Inflammatory macrophage (primary cell): ENCODE measurements at regions not wholly inside any gene's neighbourhood (a gene's known extent, or its start where the extent isn't known, plus 50 kb on each side); places are given as distances from the start of the nearest gene placed in this dataset.

Experiments
- DNase-seq, 2 donors: peaks; one replicate each; pipeline ENCODE4 v3.0.0-alpha.2; 2020 to 2022

GRCh38 chr4:130545171-130545570, 1449.2 kb downstream of the C4orf33 start:
- DNase-seq = no peak

DNA sequence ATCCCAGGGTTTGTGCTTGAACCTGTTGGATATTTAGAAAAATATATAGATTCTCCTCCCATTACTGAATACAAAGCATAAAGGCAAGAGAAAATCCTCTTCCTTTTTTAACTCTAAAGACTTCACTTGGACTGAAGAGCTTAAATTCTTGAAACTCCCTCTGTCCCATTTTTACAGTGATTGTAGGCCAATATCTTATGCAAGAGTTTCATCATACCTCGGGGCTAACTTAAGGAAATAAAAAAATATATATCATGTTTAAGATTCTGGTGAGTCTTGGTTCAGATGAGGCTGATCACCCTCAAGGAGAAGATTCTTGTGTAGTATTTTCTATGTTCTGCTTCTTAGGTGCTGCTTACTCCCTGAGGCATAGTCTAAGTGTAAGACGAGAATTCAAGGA, 1449.6 kb downstream of the C4orf33 start:
- no peak for DNase-seq

DNA sequence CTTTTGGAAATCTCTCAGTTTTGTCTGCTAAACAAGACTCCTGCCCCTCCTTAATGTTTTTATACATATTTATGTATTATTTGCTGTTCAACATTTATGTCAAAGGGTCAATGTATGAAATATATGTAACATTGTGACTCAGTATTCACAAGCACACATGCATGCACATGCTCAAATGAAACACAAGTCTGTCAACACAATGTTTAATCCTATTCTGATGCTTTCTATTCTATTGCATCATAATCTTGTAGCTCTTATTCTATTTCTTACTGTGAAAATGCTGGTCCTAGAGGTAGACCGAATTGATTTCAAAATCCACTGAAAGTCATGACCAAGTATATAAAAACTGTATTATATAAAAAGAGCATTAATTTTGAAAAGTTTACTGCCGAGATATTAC, 1463.3 kb downstream of the C4orf33 start:
- no peak for DNase-seq

GRCh38 chr4:130563185-130563888, 1467.4 kb downstream of the C4orf33 start:
- DNase-seq = no peak

GRCh38 chr4:130563889-130564418, 1468.0 kb downstream of the C4orf33 start:
- DNase-seq = no peak

- no peak for DNase-seq
Measured at GRCh38 chr4:130568746-130569145, 1472.8 kb downstream of the C4orf33 start.

DNA sequence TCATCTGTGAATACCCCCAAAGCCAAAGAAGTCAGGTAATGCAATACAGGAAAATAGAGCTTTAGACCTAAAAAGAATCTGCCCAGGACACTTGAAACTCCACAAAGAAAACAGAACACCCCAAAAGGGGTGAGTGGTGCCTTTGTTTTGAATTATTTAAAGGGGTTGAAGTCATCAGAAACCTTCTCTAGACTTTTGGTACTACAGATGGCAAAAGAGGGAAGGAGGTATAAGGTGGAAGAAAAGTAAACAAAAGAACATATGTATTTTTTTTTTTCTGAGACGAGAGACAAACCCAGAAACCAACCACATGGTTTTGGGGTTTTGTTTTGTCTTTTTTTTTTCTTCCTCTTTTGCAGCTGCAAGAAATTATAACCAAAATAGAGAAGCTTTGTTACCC, 1477.8 kb downstream of the C4orf33 start:
- DNase-seq = no peak

GRCh38 chr4:130574215-130574614, 1478.3 kb downstream of the C4orf33 start:
- no peak for DNase-seq

GRCh38 chr4:130576218-130576617, 1480.3 kb downstream of the C4orf33 start:
- DNase-seq = no peak

DNA sequence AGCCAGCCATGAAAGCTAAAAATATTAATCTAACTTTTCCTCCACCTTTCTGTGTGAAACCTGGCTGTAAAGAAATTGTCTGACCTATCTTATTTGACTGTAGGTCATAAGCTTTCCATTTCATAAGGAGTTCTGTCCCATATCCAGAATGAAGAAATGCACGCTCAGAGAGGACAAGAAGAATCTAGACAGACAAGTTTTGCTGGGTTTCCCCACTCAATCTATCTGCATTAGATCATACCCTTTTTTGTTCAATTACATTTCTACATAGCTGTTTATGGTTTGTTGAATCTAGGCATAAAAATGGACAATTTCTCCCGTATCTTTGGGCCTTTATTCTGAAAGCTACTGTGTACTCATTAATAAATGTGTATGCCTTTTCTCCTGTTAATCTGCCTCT, 1495.1 kb downstream of the C4orf33 start:
- no peak for DNase-seq

DNA sequence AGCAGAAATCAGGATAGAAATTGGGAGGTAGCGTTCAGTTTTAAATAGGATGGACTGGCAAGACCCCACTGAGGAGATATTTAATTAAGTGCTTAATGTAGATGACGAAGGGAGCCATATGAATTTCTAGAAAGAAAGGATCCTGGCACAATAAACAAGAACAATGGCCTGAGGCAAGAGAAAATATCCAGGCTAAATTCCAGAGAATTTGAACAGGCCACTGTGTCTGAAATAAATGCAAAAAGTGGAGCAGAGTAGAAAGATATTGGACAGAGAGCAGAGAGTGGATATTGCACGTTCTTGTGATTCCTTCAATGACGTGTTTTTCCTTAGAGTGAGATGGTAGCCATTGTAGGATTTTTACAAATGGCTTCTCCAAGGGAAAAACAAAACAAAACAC, 1504.8 kb downstream of the C4orf33 start:
- no peak for DNase-seq

DNA sequence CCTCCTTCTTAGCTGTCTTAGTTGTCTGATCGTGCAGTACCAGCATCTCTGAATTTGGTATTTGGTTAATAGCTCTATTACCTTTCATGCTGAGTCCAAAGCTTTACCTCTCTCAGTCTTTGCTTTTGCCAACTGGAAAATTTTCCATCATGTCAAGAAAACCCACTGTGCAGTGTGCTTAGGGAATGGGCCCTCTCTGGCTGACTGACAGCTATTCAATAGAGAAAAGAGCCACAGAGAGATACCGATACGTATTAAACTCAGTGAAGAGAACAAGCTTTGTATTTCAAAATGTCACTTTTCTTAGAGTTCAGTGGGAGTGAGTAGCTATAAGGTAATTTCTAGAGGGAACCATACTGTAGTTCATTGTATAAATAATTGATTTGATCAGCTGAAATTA, 1507.1 kb downstream of the C4orf33 start:
- no peak for DNase-seq

- no peak for DNase-seq
Measured at GRCh38 chr4:130608121-130608520, 1512.2 kb downstream of the C4orf33 start.

DNA sequence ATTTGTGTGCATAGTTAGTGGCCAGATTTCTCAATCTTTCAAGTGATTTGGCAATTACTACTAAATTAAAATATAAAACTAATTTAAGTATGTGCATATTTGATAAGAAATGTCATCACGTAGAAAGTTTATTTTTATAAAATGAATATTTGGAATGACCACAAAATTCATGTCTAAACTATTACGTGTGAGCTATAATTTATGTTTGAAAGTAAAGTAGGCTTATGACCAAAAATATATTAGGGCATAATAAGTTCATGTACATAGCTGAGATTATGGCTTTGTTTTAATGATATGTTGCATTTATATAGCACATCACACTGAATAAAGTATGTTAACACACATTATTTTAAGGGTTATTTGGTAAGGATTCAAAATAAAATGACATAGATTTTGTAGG, 1532.6 kb downstream of the C4orf33 start:
- DNase-seq = no peak

GRCh38 chr4:130632731-130633604, 1537.0 kb downstream of the C4orf33 start:
- no peak for DNase-seq

GRCh38 chr4:130636486-130636885, 1540.5 kb downstream of the C4orf33 start:
- no peak for DNase-seq

- DNase-seq = no peak
Measured at GRCh38 chr4:130640592-130640991, 1544.6 kb downstream of the C4orf33 start.

DNA sequence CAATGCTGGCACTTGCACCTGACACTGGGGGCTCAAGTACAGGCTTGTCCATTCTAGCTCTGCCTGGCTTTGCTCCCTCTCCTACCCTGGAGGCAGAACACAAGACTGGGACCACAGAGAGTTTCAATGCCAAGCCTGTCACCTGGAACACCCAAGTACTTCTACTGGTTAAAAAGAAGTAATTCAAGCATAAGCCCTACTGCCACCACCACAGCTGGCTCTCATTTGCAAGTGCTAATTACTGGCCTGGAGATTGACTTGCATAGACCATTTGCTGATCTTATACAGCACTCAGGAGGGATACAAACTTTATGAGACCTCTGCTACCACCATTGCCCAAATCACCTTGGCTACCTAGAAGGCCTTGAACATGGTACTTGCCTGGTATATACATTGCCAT, 1550.9 kb downstream of the C4orf33 start:
- no peak for DNase-seq

DNA sequence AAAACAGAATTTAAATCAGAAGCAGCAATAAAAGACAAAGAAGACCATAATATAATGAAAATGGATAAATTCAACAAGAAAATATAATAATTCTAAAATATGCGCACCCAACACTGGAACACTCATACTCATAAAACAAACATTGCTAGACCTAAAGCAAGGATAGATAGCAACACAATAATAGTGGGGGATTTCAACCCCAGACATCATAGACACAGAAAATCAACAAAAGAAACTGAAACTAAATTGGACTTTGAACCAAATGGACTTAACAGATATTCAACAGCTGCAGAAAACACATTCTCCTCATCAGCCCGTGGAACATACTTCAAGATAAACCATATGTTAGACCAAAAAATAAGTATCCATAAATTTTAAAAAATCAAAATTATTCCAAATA, 1552.6 kb downstream of the C4orf33 start:
- DNase-seq = no peak

DNA sequence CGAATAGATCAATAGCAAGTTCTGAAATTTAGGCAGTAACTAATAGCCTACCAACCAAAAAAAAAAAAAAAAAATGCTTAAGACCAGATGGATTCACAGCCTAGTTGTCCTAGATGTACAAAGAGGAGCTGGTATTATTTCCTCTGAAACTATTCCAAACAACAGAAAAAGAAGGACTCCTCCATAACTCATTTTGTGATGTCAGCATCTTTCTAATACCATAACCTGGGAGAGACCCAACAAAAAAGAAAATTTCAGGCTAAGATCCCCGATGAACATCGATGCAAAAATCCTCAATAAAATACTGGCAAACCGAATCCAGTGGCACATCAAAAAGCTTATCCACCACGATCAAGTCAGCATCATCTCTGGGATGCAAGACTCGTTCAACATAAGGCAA, 1557.9 kb downstream of the C4orf33 start:
- no peak for DNase-seq

- DNase-seq = no peak
Measured at GRCh38 chr4:130659320-130659719, 1563.4 kb downstream of the C4orf33 start.

DNA sequence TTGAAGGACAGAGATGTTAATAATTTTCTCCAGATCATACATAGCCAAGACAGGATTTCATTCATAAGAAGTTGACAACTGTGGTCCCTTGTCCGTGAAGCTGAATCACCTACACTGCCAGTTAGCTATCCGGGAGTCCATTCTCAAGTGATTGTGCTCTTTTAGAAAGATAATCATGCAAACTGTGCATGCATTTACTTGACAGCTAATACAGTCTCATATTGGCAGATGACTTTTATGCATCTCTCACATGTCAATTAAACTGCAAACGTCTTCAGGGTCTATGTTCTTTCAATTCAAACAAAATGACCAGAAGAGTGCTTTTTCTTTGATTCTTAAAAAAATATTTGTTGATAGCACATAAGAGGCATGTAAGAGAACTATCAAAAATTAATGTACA, 1572.9 kb downstream of the C4orf33 start:
- no peak for DNase-seq

DNA sequence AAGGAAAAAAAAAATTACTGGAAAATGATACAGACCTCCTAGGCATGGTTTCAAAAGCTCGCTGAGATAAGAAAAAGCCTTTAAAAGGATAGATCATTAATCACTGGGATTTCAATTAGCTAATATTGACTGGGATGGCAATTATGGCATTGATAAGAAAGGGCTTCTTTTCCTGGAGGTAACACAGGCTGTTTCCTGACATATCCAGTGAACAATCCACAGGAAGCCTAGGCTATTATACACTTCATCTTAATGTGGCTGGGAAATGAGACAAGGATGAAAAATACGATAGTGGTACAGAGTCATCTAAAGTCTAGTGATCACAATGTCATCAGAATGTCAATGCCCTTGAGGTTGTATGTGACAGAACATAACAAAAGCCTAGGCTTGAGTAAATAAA, 1579.3 kb downstream of the C4orf33 start:
- DNase-seq = no peak

- DNase-seq = no peak
Measured at GRCh38 chr4:130689181-130689580, 1593.2 kb downstream of the C4orf33 start.
